Thyroid gland (tissue), 4 donors: ENCODE measurements at regions not wholly inside any gene's neighbourhood (a gene's known extent, or its start where the extent isn't known, plus 50 kb on each side); places are given as distances from the start of the nearest gene placed in this dataset.

Source experiments
- DNase-seq, 2 donors: peaks; one replicate each; pipeline ENCODE4 v3.0.0-alpha.2; 2019
- H3K27ac ChIP-seq, 3 donors: fragments of 200-600 bp; sonication (generic); 1 replicate in 2 of 3; 2 replicates in 1 of 3; pipeline ENCODE4 v1.5.1; 2016 to 2019; ENCODE audit warnings: mild to moderate bottlenecking in 1 of 3, moderate library complexity in 1 of 3
- H3K27me3 ChIP-seq: fragments of 200-600 bp; sonication (generic); one replicate; pipeline ENCODE4 v1.5.1; 2019
- H3K36me3 ChIP-seq, 2 donors: fragments of 200-600 bp; sonication (generic); one replicate each; pipeline ENCODE4 v1.5.1; 2016 to 2019
- H3K4me1 ChIP-seq, 2 donors: fragments of 200-600 bp; sonication (generic); one replicate each; pipeline ENCODE4 v1.5.1; 2017 to 2019
- H3K4me3 ChIP-seq, 3 donors: fragments of 200-600 bp; sonication (generic); replicated peaks in 1 of 3; 1 replicate in 2 of 3; 2 replicates in 1 of 3; pipeline ENCODE4 v1.5.1; 2016; ENCODE audit warnings: mild to moderate bottlenecking in 1 of 3
- H3K9me3 ChIP-seq: fragments of 200-600 bp; sonication (generic); one replicate; pipeline ENCODE4 v1.5.1; 2017
- CTCF ChIP-seq, 6 experiments: fragments of 200-600 bp in 3 of 6; fragments of 450-650 bp in 3 of 6; sonication (generic) in 3 of 6; IDR thresholded peaks; one replicate each; pipeline ENCODE4 v1.5.1; 2016 to 2019; ENCODE audit warnings: antibody characterized with exemption in 6 of 6, mild to moderate bottlenecking in 2 of 6, inconsistent platforms in 1 of 6, moderate library complexity in 1 of 6
- POLR2A ChIP-seq, 2 donors: fragments of 450-650 bp; IDR thresholded peaks; one replicate each; pipeline ENCODE4 v1.6.1; 2017; ENCODE audit warnings: antibody characterized with exemption in 2 of 2, mild to moderate bottlenecking in 2 of 2, moderate library complexity in 1 of 2
- WGBS, 2 donors: methylation state at CpG; one replicate each; pipeline ENCODE4 v1.1.5; 2017; 5-methylcytosine and 5-hydroxymethylcytosine counted together
- intact Hi-C: fragments of 100-400 bp; cut with DNase I; formaldehyde crosslinking; loops from one replicate; pipeline ENCODE4 v1.15.1; 2023

- TF ChIP-seq CTCF (IDR thresholded peaks at IDR 0.05) (no peak), POLR2A (IDR thresholded peaks at IDR 0.05) (no peak)
- DNase-seq: no peak
- H3K36me3 ChIP-seq: no peaks in the 10 kb centered on the region
- no peak overlapping the region for H3K4me3 ChIP-seq
- H3K4me1 ChIP-seq: no peaks in the 10 kb centered on the region
- intact Hi-C loops: no loop called here
- H3K9me3 ChIP-seq: no peaks in the 10 kb centered on the region
- WGBS, 2 donors: 36 to 48% methylated on average over 1 of the region's 1 CpG
- H3K27ac ChIP-seq: no peak overlapping the region
- no peaks in the 10 kb centered on the region for H3K27me3 ChIP-seq
Observed at GRCh38 chr15:37709669-37710068, 224.8 kb upstream of the TMCO5A start.

- H3K27me3 ChIP-seq: no peaks in the 10 kb centered on the region
- no peak for DNase-seq
- no peak overlapping the region for H3K27ac ChIP-seq
- H3K9me3 ChIP-seq: no peaks in the 10 kb centered on the region
- intact Hi-C loops: no loop called here
- 92 to 95% methylated on average over 1 of the region's 1 CpG for WGBS, 2 donors
- H3K4me3 ChIP-seq: no peak overlapping the region
- H3K36me3 ChIP-seq: no peaks in the 10 kb centered on the region
- no peak for TF ChIP-seq POLR2A (IDR thresholded peaks at IDR 0.05)
- no peak for TF ChIP-seq CTCF (IDR thresholded peaks at IDR 0.05)
- no peaks in the 10 kb centered on the region for H3K4me1 ChIP-seq
Observed at GRCh38 chr15:37715101-37715500, 219.3 kb upstream of the TMCO5A start.

- Histone ChIP-seq H3K36me3 (no peaks in the 10 kb centered on the region), H3K27me3 (no peaks in the 10 kb centered on the region), H3K4me1 (no peaks in the 10 kb centered on the region), H3K9me3 (no peaks in the 10 kb centered on the region), H3K27ac (no peak overlapping the region), H3K4me3 (no peak overlapping the region)
- 84 to 87% methylated on average over 9 of the region's 9 CpGs for WGBS, 2 donors
- no peak for DNase-seq
- intact Hi-C loops: no loop called here
- TF ChIP-seq CTCF (IDR thresholded peaks at IDR 0.05): no peak
Observed at GRCh38 chr15:37720267-37720666, 214.2 kb upstream of the TMCO5A start.

- no peaks in the 10 kb centered on the region for H3K9me3 ChIP-seq
- DNase-seq: no peak
- no peaks in the 10 kb centered on the region for H3K36me3 ChIP-seq
- TF ChIP-seq POLR2A (IDR thresholded peaks at IDR 0.05) (no peak), CTCF (IDR thresholded peaks at IDR 0.05) (no peak)
- H3K4me3 ChIP-seq: no peak overlapping the region
- WGBS, 2 donors: 70 to 85% methylated on average over 5 of the region's 5 CpGs
- intact Hi-C loops: no loop called here
- H3K27me3 ChIP-seq: no peaks in the 10 kb centered on the region
- no peaks in the 10 kb centered on the region for H3K4me1 ChIP-seq
- H3K27ac ChIP-seq: no peak overlapping the region
Observed at GRCh38 chr15:37731146-37731746, 203.2 kb upstream of the TMCO5A start.

- intact Hi-C loops: no loop called here
- Histone ChIP-seq H3K27me3 (no peaks in the 10 kb centered on the region), H3K4me3 (no peak overlapping the region), H3K27ac (no peak overlapping the region), H3K9me3 (no peaks in the 10 kb centered on the region), H3K36me3 (no peaks in the 10 kb centered on the region), H3K4me1 (no peaks in the 10 kb centered on the region)
- no peak for TF ChIP-seq CTCF (IDR thresholded peaks at IDR 0.05)
- TF ChIP-seq POLR2A (IDR thresholded peaks at IDR 0.05): no peak
- whole genome bisulfite sequencing, 2 donors: 93 to 94% methylated on average over 5 of the region's 5 CpGs
- DNase-seq: no peak
Observed at GRCh38 chr15:37733628-37734027, 200.8 kb upstream of the TMCO5A start.
